ENCODE measurements at regions not wholly inside any gene's neighbourhood (a gene's known extent, or its start where the extent isn't known, plus 50 kb on each side); places are given as distances from the start of the nearest gene placed in this dataset.
A peak's percentile ranks its signal among the peaks of the same experiment; 100 is the strongest.

- Histone ChIP-seq H3K27ac (no peak overlapping the region), H3K4me1 (no peaks in the 10 kb centered on the region), H3K36me3 (no peaks in the 10 kb centered on the region), H3K27me3 (no peaks in the 10 kb centered on the region), H3K9me3 (no peaks in the 10 kb centered on the region), H3K4me3 (no peak overlapping the region)
- 90 to 91% methylated on average over 7 of the region's 7 CpGs for WGBS, 2 donors
- DNase-seq (no peak), FAIRE-seq (no peak), ATAC-seq (no peak)
- intact Hi-C loops (cut with DNase I), result no loop called here
- TF ChIP-seq CTCF (IDR thresholded peaks at IDR 0.05), result no peak
Observed at GRCh38 chr2:128682266-128682665, 363.6 kb upstream of the HS6ST1 start.

- DNase-seq (no peak), FAIRE-seq (no peak)
- no peak for TF ChIP-seq CTCF (IDR thresholded peaks at IDR 0.05)
Observed at GRCh38 chr2:128682729-128683284, 364.1 kb upstream of the HS6ST1 start.

GRCh38 chr2:128684523-128684922, 365.9 kb upstream of the HS6ST1 start:
- DNase-seq (no peak), ATAC-seq (no peak), FAIRE-seq (no peak)
- 78 to 88% methylated on average over 2 of the region's 2 CpGs for WGBS, 2 donors
- H3K9me3 ChIP-seq, result no peaks in the 10 kb centered on the region
- intact Hi-C loops (cut with DNase I), result no loop called here
- H3K27ac ChIP-seq, result no peak overlapping the region
- H3K4me3 ChIP-seq, result no peak overlapping the region
- no peak for TF ChIP-seq CTCF (IDR thresholded peaks at IDR 0.05)
- H3K27me3 ChIP-seq, result no peaks in the 10 kb centered on the region
- no peaks in the 10 kb centered on the region for H3K36me3 ChIP-seq
- no peaks in the 10 kb centered on the region for H3K4me1 ChIP-seq

More at GRCh38 chr2:128682729-128683284, 364.1 kb upstream of the HS6ST1 start:
- Histone ChIP-seq H3K9me3 (no peaks in the 10 kb centered on the region), H3K27me3 (no peaks in the 10 kb centered on the region), H3K4me3 (no peak overlapping the region), H3K36me3 (no peaks in the 10 kb centered on the region), H3K4me1 (no peaks in the 10 kb centered on the region), H3K27ac (no peak overlapping the region)
- WGBS, 2 donors, result 91% methylated on average over 13 of the region's 13 CpGs
- intact Hi-C loops (cut with DNase I), result no loop called here
- no peak for ATAC-seq

GRCh38 chr2:128685841-128686496, 367.3 kb upstream of the HS6ST1 start:
- FAIRE-seq (no peak), DNase-seq (no peak), ATAC-seq (no peak)
- Histone ChIP-seq H3K9me3 (no peaks in the 10 kb centered on the region), H3K4me3 (no peak overlapping the region), H3K36me3 (no peaks in the 10 kb centered on the region), H3K27ac (no peak overlapping the region), H3K4me1 (no peaks in the 10 kb centered on the region), H3K27me3 (no peaks in the 10 kb centered on the region)
- TF ChIP-seq CTCF (IDR thresholded peaks at IDR 0.05), result no peak
- intact Hi-C loops (cut with DNase I), result no loop called here
- 77 to 82% methylated on average over 10 of the region's 10 CpGs for WGBS, 2 donors

GRCh38 chr2:128686497-128686859, 367.8 kb upstream of the HS6ST1 start:
- Histone ChIP-seq H3K4me1 (no peaks in the 10 kb centered on the region), H3K9me3 (no peaks in the 10 kb centered on the region), H3K4me3 (no peak overlapping the region), H3K27ac (no peak overlapping the region), H3K36me3 (no peaks in the 10 kb centered on the region), H3K27me3 (no peaks in the 10 kb centered on the region)
- no peak for DNase-seq
- no peak for FAIRE-seq
- intact Hi-C loops (cut with DNase I), result no loop called here
- 38 to 47% methylated on average over 4 of the region's 4 CpGs for WGBS, 2 donors
- no peak for TF ChIP-seq CTCF (IDR thresholded peaks at IDR 0.05)
- peak in 2 of 4 donors; percentile 47 to 66 for ATAC-seq

All from pancreas (tissue), 10 donors.